ENCODE measurements at regions not wholly inside any gene's neighbourhood (a gene's known extent, or its start where the extent isn't known, plus 50 kb on each side); places are given as distances from the start of the nearest gene placed in this dataset.

DNA sequence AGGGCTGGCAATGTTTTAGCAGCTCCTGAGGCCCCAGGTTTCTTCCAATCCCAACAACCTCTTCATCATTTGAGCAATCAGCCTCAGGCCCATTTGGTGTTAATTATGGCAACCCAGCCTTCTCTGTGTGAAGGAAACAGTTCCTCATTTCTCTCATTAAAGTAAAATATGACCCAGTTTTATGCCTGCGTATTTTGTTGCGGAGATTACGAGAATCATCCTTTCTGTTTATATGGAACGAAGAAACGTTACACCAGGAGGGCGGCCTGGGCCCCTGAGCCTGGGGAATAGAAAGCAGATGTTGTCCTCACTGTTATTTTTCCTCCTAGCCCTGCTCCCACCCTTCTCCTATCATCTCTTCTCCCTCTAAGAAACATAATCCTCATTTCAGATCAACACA is 332.2 kb upstream of the USP24 start:
- ATAC-seq = no peak

DNA sequence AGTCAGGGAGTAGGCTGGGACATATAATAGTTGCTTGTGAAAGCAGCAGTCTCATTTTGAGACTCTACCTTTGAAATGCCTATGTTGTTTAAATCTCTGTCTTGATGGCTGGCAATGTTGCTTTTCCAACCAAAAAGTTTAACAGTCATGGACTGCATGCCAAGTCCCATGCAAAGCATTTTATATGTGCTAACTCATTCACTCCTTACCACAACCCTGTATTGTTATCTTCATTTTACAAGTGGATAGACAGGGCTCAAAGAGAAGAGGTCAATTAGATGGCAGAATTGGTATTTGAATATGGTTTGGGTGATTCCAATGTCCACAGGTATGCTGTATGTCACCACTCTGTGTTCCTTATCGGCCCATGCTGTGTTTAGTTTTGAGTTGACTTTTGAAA is 331.4 kb upstream of the USP24 start:
- ATAC-seq = no peak

DNA sequence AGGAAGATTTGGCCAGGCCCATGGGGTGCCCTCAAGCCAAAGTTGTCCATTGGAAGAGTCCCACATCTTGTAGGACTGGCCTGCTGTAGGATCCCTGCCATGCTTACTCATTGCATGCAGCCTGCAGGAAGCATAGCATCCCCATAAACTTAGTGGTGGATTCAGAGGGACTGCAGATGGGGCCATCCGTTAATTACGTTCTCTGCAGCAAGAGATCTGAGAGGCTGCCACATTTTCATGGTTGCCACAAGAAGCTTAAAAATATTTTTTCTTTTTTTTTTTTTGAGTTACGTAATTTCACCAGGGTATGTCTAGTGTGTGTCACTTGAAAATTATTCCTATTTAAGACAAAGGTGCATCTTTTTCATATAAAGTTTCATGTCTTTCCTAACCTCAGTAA is 329.7 kb upstream of the USP24 start:
- ATAC-seq = no peak

DNA sequence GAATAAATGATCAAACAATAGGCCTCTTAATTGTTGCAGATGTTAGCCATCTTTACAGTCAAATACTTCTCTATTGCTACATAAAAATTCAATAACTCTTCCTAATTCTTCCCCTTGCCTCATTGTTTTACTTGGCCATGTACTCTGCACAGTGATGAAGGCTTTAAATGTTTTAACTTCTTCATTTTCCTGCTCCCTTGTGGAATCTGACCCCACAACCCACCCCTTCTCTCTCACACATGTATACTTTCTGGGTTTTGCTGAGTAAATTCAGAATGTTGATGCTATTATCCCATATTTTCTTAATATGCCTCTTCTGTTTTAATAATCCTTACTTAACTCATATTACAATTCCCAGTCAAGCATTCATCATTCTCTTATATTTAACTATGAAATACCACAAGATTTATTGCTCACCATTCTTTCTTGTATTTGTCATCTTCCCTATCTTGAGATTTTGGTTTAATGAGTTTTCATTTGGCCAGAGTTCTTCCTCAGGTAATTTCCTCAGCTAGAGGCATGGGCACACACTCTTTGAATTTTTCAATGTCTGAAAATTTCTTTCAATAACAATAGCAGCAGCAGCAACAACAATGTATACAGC is 327.8 kb upstream of the USP24 start:
- ATAC-seq = no peak

DNA sequence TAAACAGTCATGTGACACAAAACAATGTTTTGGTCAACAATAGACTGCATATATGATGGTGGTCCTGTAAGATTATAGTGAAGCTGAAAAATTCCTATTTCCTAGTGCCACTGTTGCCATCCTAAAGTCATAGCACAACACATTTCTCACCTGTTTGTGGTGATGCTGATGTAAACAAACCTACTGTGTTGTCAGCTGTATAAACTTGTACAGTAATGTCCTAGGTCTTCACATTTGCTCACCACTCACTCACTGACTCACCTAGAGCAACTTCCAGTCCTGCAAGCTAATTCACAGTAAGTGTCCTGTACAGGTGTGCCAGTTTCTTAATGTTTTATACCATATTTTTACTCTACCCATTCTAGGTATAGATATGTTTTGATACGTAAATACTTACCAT is 326.1 kb upstream of the USP24 start:
- no peak for ATAC-seq

DNA sequence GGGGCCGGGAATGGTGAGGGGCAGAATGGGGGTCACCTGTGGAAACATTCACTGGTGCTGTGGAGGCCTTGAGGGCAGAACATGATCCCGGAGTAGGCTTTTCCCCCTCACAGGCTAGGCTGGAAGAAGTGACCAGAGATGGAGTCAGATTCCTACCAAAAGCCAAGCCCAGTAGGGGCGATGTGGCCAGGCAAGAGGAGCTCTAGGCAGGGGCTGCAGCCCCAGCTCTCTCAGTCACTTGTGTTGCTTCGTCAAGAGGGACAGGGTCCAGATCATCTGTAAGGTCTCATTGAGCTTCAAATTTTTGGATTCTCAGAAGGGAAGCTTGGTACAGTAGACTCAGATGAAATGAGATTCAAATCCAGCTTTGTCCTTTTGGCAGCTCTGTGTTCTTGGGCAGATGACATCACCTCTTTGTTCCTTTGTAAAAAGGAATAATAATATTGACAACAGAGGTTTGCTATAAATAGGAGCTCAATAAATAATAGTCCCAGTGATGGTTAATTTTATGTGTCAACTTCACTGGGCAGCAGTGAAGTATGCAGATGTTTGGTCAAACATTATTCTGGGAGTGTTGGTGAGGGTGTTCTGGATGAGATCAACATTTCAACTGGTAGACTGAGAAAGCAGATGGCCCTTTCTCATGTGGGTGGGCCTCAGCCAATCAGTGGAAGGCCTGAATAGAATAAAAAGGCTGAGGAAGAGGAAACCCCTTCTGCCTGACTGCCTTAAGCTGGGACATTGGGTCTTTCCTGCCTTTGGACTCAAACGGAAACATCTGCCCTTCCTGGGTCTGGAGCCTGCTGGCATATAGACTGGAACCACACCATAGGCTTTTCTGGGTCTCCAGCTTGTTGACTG is 324.7 kb upstream of the USP24 start:
- ATAC-seq = no peak

DNA sequence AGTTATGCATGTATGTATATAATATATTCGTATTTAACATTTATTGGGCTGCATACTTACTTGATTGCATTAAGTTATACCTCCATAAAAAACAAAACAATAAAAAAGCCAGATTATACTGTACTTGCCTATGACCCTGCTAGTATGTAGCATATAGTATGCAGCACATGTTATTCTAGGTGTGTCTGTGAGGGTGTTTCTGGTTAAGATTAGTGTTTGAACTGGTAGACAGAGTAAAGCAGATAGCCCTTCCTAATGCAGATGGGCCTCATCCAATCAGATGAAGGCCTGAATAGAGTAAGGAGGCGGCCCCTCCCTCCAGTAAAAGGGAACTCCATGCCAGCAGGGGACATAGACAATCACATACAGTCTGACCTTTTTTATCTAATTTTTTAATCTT is 323.3 kb upstream of the USP24 start:
- ATAC-seq = no peak

DNA sequence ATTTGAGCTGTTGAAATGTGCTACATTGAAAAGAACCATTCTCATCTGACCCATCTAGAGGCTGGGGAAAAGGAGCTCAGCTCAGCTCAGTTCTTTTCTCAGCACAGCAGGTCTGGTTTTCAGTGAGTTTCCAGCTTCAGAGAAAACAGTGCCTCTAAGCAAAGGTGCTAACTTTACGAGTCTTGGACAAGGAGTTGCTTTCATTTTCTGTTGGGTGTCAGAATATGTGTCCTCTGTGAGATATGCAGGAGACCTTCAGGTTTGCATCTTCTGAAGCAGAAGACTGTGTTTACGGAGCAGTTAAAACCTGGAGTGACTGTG is 321.3 kb upstream of the USP24 start:
- ATAC-seq = no peak

DNA sequence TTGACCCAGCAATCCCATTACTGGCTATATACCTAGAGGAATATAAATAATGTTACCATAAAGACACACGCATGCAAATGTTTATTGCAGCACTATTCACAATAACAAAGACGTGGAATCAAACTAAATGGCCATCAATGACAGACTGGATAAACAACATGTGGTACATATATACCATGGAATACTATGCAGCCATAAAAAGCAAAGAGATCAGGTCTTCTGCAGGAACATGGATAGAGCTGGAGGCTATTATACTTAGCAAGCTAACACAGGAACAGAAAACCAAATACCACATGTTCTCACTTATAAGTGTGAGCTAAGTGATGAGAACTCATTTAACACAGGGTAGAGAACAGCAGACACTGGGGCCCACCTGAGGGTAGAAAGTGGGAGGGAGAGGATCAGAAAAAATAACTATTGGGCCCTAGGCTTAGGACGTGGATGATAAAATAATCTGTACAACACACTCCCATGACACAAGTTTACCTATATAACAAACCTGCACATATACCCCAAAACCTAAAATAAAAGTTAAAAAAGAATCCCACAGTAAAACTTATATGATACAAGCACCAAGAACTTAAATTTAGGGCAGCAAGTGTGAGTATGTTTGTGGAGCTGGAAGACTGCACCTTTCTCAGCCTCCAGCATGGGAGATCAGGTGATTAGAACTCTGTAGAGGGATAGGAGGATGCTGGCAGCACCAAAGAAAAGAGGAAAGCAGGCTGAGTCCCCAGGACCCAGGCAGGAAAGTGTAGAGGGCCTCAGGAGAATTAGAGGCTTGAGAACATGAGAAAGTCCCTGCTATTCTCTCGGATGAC is 320.8 kb upstream of the USP24 start:
- no peak for ATAC-seq

DNA sequence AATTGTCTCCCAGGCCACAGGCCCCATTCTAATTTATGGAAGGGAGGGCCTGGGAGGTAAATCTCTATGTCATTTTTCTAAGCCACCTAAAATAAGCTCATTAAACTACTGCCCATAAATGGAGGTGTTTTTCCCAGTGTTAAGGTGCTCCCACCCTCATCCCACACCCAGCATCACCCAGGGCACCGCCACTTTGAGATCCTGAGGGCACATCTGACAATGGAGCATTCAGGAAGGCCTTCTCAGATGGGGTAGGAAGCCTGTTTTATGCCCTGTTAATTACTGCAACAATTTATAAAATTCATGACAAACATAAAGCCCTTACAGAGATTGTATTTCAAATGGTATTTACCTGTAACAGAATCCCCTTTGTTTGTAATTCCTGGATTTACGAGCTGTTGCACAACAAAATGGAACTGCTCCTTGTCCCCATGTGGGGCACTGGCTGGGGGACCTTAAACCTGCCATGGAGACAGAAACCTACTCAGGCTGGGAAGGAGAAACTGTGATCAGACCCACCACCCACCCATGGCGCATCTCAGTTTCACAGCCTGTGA is 319.5 kb upstream of the USP24 start:
- ATAC-seq = no peak

DNA sequence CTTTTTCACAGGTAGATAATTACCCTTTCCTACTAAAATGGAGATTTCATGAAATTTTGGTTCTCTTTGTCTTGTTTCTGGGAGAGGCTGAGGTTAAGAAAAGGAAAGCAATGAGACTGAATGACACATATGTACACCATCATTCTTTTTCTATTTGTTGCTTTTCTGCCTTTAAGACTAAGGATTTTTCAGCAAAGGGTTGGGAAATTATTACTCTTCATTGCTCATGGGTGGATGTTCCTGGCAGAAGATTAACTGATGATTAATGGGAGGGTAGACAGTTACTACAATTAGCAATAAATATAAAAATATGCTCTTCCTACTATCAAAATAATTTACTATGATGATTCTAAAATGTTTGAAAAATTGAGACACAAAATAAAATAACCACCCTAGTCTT is 316.5 kb upstream of the USP24 start:
- no peak for ATAC-seq

DNA sequence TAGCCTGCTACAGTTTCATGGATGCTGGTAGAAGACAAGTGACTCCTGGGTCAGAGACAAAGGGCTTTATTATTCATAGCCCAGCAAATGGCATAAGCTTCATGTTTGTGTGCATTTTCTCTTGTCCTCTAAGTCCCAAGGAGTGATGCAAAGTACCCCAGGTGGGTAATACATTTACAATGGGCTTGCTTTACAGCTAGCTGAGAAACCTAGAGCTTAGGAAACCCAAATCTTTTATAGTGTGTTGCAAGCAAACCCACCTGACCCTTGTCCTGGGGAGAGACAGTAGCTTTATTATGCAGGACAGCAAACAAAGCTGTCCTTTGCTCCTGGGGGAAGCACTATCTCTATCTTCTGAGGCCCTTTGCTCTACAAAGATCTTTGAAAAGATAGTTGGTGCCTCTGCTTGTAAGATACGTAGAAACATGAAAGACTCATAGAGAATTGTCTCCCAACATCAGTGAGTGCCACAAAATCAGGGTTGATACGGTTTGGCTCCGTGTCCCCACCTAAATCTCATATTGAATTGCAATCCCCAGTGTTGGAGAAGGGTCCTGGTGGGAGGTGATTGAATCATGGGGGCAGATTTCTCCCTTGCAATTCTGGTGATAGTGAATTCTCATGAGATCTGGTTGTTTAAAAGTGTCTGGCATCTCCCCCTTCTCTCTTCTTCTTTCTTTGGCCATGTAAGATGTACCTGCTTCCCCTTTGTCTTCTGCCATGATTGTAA is 315.8 kb upstream of the USP24 start:
- no peak for ATAC-seq

DNA sequence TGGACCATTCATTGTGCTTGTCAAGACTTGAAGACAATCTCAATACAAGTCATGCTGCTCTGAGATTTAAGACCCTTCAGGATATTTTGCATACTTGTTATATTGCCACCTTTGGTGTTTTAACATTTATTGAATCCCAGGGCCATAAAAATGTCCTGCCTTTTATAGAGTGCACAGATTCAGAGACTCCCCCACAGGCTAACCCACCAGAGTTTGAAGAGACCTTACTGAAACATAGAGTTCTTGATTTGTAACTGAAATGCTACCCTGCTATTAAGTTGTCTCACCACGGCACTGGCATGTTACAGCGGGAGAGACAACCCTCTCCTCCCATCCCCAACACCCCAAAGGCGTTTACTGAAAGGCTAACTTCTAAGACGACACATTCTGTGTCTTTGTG is 313.9 kb upstream of the USP24 start:
- ATAC-seq = no peak

DNA sequence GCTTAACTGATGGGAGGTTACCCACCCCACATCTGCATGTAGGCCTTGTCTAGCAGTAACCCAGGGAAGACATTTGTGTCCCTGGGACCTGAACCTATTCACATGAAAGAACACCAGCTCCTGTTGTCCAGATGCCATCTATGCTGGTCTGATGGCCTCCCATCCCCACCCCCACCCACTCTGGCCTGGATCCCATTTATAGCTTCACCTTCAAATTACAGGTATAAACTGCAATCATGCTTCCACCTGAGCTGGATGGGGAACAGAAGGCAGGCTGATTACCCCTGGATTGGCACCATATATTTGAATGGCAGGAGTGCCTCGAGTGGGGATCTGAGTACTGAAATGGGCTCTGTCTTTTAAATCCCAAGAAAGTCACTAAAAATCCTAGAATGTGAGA is 312.7 kb upstream of the USP24 start:
- ATAC-seq = no peak

DNA sequence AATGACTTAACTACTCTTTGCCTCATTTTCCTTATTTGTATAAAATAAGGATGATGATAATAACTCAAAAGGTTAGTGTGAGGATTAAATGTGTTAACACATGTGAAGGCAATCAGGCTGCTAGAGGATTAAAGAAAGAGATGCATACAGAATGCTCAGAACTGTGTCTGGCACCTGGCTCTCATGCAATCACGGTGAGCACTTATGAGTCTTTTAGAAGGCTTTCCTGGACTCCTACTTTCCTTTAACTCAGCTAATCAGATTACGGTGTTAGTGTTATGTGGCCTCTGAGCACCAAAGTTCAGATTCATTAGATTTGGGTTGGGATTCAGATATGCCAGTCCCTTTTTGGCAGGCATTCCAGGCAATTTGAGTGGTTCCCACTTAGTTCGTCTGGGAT is 311.6 kb upstream of the USP24 start:
- no peak for ATAC-seq

DNA sequence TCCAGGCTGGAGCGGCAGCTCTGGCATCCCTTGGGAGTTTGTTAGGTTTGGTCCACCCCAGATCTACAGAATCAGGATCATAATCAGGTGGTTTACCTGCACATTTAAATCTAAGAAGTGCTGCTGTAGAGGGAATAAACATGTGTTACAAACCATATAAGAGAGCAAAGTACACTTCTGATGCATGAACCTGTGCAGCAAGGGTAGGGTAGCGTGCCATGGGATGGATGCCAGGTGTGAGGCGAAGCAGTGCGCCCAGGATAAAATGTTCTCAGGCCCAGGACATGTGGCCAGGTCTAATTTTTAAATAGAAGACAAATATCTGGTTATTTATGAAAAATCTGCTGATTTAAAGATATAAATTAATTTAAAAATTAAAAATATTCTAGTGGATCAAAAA is 308.8 kb upstream of the USP24 start:
- no peak for ATAC-seq

DNA sequence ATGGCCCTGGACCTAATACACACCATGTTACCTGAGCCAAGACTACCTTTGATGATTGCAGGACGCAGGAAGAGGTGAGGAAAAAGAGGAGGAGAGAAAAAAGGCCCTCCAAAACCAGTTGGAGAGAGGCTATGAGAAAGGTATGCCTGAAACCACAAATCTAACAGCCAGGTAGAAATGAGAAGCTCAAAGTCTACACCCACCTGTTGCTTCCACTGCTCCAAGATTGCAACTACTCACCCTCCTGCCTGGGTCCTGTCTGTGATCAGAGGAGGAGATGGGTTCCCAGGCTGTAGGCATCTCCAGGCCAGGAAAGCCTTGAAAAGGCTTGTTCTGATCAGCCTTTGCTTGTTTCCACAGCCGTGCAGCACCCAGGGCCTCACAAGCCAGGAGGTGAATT is 307.8 kb upstream of the USP24 start:
- ATAC-seq = no peak

DNA sequence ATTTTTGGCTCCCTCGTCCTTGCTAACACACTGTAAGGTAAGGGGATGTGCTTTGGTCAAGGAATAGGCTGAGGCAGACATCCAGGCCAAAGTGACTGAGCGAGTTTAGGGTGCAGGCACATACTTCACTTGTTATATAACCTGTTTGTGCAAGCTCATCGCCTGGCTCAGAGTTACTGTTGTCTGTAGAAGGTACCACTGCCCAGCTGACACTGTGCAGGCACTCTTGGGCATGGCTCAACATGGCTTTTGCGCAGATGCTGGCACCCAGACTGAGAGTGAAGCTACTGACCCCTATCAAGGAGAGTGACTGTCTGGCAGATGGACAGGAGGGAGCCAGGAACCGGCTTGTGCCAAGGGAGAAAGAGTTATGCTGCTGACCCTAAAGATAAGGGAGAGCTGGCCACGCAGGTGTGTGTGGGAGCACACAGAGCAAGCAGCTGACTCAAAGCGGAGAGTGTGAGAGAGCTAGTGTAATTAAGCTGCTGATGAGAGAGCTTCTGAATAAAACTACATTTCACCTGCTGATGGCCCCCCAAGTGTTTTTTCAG is 307.3 kb upstream of the USP24 start:
- ATAC-seq = no peak

DNA sequence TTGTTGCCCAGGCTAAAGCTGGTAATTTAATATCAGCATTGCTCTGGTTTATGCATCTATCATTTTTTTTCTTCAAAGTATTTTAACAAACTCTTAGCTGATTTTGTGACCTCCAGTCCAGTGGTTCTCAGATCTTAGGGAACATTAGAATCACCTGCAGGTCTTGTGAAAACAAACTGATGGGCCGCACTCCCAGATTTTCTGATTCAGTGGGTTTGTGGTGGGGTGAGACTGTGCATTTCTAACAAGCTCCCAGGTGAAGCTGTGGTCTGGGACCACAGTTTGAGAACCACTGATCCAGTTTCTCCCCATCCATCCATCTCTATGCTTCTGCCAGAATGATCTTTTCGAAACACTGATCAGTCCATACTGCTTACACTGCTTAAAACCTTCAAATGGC is 305.7 kb upstream of the USP24 start:
- no peak for ATAC-seq

DNA sequence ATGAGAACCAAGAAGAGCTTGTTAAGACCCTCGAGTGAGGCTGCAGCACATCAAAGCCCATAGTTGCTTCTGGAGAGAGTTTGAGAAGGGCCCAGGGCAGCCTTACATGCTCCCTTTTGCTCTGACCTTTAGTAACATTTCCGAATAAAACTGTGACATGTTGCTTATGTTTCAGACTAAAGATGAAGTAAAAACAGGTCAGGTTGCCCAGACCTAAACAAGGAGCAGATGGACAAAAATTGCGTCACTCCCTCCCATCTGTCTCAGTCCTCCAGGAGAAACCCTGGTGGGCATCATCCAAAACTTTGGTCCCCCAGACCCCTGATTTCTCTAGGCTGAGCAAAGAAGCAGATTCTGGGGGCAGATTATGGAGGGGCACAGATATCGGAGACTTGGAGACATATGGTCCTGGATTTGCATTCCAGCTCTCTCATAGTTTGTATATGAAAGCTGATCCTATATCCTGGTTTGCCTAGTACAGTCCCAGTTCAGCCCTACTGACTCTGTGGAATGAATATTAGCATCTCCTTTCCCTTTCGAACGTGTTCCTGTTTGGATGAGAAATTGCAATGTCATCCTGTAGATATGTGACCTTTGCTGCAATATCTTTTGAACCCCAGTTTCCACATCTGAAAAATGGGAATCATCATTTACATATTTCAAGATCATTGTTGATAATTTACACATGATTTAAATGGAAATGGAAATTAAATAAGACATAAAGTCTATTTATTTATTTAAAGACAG is 304.9 kb upstream of the USP24 start:
- no peak for ATAC-seq

DNA sequence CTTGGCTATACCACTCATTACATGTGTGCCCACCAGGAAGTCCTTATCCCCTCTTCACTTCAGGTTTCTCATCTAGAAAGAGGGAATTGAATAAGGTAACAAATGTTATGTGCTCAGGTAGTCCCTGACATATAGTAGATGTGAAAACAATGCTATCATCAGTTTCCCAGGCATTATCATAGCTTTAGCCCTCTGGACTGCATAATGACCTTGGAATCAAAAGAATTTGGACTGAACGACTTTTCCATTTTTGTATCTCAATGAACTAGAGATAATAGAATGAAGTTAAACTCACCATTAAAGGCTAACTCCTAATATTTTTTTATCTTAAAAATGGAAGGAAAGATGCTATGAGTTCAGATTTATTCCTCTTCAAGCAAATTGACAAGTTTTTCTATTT is 304.1 kb upstream of the USP24 start:
- no peak for ATAC-seq

DNA sequence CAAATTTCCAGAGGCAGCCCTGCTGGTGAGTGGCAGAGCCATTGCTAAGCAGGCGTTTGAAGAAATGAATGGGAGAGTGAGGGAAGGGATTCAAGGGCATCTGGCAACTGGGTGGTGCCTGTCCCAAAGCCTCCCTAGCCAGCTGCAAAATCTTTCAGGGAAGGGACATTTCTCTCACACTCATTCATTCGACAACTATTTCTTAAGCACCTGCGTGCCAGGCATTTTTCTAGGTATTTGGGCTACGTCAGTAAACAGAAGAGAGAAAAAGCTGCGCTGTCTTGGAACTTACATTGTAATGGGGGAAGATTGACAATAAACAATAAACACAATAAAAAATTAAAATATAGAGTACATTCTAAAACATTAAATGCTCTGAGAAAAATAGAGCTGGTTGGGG is 301.9 kb upstream of the USP24 start:
- no peak for ATAC-seq
